ENCODE measurements at regions not wholly inside any gene's neighbourhood (a gene's known extent, or its start where the extent isn't known, plus 50 kb on each side); places are given as distances from the start of the nearest gene placed in this dataset.

DNA sequence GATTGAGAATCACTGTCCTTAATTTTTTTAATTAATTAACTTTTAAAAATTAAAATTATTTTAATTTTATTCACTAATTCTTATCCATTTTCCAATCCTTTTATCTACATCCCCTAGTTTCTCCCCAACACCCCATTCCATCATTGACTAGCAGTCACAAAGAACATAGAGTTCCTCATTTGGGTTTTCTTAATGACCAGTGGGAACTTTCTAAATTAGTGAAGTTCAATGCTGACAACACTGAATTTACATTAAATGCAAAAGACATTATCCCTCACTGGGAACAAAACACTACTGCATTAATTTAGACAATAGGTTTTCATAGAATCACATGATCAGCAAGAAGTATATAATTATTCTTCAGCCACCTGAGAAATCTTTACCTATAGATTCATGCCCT, 80.6 kb upstream of the GLS start:
- DNase-seq (ENCODE audit: low read depth, low spot score) (no peak), FAIRE-seq (no peak), ATAC-seq (no peak)
- H2AFZ ChIP-seq (ENCODE audit: control insufficient read depth, low read depth, low read length), result no peak overlapping the region
- ChIA-PET SMC1A (ENCODE audit: uncharacterized antibody, unreplicated experiment) (interaction anchor here (1.0 to 2.7 kb wide), 4 partner anchors 16 to 119 kb away, joined by 3 to 14 read pairs (median 9); no protein-coding TSS in a partner anchor), CTCF (interaction anchor here (1.4 to 2.9 kb wide), 3 partner anchors 16 to 417 kb away, joined by 6 to 24 read pairs (median 16); no protein-coding TSS in a partner anchor), RAD21 (ENCODE audit: unreplicated experiment) (interaction anchor here (2.2 kb wide), 1 partner anchor 20 kb away, joined by 10 read pairs; no protein-coding TSS in a partner anchor), POLR2A (no interaction called here)
- no peak overlapping the region for H3K27ac ChIP-seq (ENCODE audit: control insufficient read depth, insufficient read depth)
- no peak overlapping the region for H3K9ac ChIP-seq (ENCODE audit: control insufficient read depth, insufficient read depth, low read length)
- no peak overlapping the region for H3K4me3 ChIP-seq
- H3K27me3 ChIP-seq (replicated peaks in 1 of 2; ENCODE audit: control insufficient read depth in 2 of 2, insufficient read depth in 2 of 2, low read length in 1 of 2), result no peaks in the 10 kb centered on the region
- no peak overlapping the region for H3K4me2 ChIP-seq (ENCODE audit: control insufficient read depth, insufficient read depth)
- no peaks in the 10 kb centered on the region for H4K20me1 ChIP-seq (ENCODE audit: control insufficient read depth, insufficient read depth)
- intact Hi-C loops (cut with micrococcal nuclease; ENCODE audit: unreplicated experiment) (loop anchor here (5.0 kb wide), 2 partner anchors 163 to 273 kb away; no protein-coding TSS in a partner anchor), in situ Hi-C loops (cut with MboI) (loop anchor here (5.0 kb wide), 2 partner anchors 418 to 713 kb away; no protein-coding TSS in a partner anchor)
- no peaks in the 10 kb centered on the region for H3K9me3 ChIP-seq (replicated peaks; ENCODE audit: control insufficient read depth, insufficient read depth, low read length)
- no TSS peak for BruUV-seq (replicated peaks)
- H3K79me2 ChIP-seq (ENCODE audit: control insufficient read depth, insufficient read depth, low read length), result no peaks in the 10 kb centered on the region
- H3K36me3 ChIP-seq (ENCODE audit: control insufficient read depth in 2 of 2, insufficient read depth in 2 of 2, low read length in 1 of 2), result no peaks in the 10 kb centered on the region
- TF ChIP-seq MTA2 (IDR thresholded peaks at IDR 0.05; ENCODE audit: low read depth), result peak; percentile 20; the same call in 1 of the 2 replicates
- TF ChIP-seq WRNIP1 (IDR thresholded peaks at IDR 0.05; ENCODE audit: borderline replicate concordance, low read depth, low read length), result no peak
- no peaks in the 10 kb centered on the region for H3K4me1 ChIP-seq (ENCODE audit: control insufficient read depth, insufficient read depth, low read length)

DNA sequence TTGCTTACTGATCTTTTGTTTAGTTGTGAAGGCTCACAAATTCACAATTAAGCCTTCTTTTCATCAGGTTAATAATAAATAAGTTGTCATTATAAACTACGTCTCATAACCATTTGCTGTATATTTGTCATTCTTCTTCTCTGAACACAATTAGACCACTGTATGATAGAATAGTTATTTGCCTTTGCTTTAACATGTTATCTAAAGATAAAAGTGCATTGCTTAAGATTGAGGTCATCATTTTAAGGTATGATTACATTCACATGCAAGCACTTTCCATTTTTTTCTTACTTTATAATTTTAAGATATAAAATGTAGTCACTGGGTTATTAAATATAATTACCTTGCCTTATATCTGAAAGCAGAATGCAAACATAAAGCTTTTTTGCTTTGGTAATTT, 80.1 kb upstream of the GLS start:
- BruUV-seq (replicated peaks), result no TSS peak
- ChIA-PET SMC1A (ENCODE audit: uncharacterized antibody, unreplicated experiment) (interaction anchor here (0.7 to 2.7 kb wide), 11 partner anchors 8 to 417 kb away, joined by 3 to 14 read pairs (median 5); no protein-coding TSS in a partner anchor), RAD21 (ENCODE audit: unreplicated experiment) (interaction anchor here (0.5 to 2.2 kb wide), 6 partner anchors 17 to 446 kb away, joined by 3 to 11 read pairs (median 8); no protein-coding TSS in a partner anchor), CTCF (interaction anchor here (1.0 to 2.9 kb wide), 7 partner anchors 17 to 420 kb away, joined by 3 to 24 read pairs (median 4); no protein-coding TSS in a partner anchor), POLR2A (interaction anchor here (0.6 kb wide), 1 partner anchor 456 kb away, joined by 3 read pairs; no protein-coding TSS in a partner anchor)
- no peaks in the 10 kb centered on the region for H3K27me3 ChIP-seq (replicated peaks in 1 of 2; ENCODE audit: control insufficient read depth in 2 of 2, insufficient read depth in 2 of 2, low read length in 1 of 2)
- no peaks in the 10 kb centered on the region for H3K9me3 ChIP-seq (replicated peaks; ENCODE audit: control insufficient read depth, insufficient read depth, low read length)
- no peaks in the 10 kb centered on the region for H3K36me3 ChIP-seq (ENCODE audit: control insufficient read depth in 2 of 2, insufficient read depth in 2 of 2, low read length in 1 of 2)
- no peak overlapping the region for H2AFZ ChIP-seq (ENCODE audit: control insufficient read depth, low read depth, low read length)
- DNase-seq (ENCODE audit: low read depth, low spot score) (no peak), ATAC-seq (no peak), FAIRE-seq (no peak)
- intact Hi-C loops (cut with micrococcal nuclease; ENCODE audit: unreplicated experiment) (loop anchor here (5.0 kb wide), 2 partner anchors 163 to 273 kb away; no protein-coding TSS in a partner anchor), in situ Hi-C loops (cut with MboI) (loop anchor here (5.0 kb wide), 2 partner anchors 418 to 713 kb away; no protein-coding TSS in a partner anchor)
- no peak overlapping the region for H3K4me2 ChIP-seq (ENCODE audit: control insufficient read depth, insufficient read depth)
- H4K20me1 ChIP-seq (ENCODE audit: control insufficient read depth, insufficient read depth), result no peaks in the 10 kb centered on the region
- WGBS (ENCODE audit: insufficient coverage, insufficient replicate concordance, low lambda C conversion rate, missing lambda C conversion rate), result 87% methylated on average over 1 of the region's 1 CpG
- no peak overlapping the region for H3K9ac ChIP-seq (ENCODE audit: control insufficient read depth, insufficient read depth, low read length)
- H3K79me2 ChIP-seq (ENCODE audit: control insufficient read depth, insufficient read depth, low read length), result no peaks in the 10 kb centered on the region
- no peak overlapping the region for H3K27ac ChIP-seq (ENCODE audit: control insufficient read depth, insufficient read depth)
- no peak overlapping the region for H3K4me3 ChIP-seq
- H3K4me1 ChIP-seq (ENCODE audit: control insufficient read depth, insufficient read depth, low read length), result no peaks in the 10 kb centered on the region
- no peak for TF ChIP-seq KDM1A (IDR thresholded peaks at IDR 0.05; ENCODE audit: borderline replicate concordance)
- TF ChIP-seq, protein P1, sequence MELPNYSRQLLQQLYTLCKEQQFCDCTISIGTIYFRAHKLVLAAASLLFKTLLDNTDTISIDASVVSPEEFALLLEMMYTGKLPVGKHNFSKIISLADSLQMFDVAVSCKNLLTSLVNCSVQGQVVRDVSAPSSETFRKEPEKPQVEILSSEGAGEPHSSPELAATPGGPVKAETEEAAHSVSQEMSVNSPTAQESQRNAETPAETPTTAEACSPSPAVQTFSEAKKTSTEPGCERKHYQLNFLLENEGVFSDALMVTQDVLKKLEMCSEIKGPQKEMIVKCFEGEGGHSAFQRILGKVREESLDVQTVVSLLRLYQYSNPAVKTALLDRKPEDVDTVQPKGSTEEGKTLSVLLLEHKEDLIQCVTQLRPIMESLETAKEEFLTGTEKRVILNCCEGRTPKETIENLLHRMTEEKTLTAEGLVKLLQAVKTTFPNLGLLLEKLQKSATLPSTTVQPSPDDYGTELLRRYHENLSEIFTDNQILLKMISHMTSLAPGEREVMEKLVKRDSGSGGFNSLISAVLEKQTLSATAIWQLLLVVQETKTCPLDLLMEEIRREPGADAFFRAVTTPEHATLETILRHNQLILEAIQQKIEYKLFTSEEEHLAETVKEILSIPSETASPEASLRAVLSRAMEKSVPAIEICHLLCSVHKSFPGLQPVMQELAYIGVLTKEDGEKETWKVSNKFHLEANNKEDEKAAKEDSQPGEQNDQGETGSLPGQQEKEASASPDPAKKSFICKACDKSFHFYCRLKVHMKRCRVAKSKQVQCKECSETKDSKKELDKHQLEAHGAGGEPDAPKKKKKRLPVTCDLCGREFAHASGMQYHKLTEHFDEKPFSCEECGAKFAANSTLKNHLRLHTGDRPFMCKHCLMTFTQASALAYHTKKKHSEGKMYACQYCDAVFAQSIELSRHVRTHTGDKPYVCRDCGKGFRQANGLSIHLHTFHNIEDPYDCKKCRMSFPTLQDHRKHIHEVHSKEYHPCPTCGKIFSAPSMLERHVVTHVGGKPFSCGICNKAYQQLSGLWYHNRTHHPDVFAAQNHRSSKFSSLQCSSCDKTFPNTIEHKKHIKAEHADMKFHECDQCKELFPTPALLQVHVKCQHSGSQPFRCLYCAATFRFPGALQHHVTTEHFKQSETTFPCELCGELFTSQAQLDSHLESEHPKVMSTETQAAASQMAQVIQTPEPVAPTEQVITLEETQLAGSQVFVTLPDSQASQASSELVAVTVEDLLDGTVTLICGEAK (IDR thresholded peaks at IDR 0.05; ENCODE audit: borderline replicate concordance), result no peak
- no peak for TF ChIP-seq NFIC (IDR thresholded peaks at IDR 0.05; ENCODE audit: low read depth, low read length)
- TF ChIP-seq ZNF622 (IDR thresholded peaks at IDR 0.05), result no peak
- no peak for TF ChIP-seq POLR2AphosphoS5 (IDR thresholded peaks at IDR 0.05; ENCODE audit: low read length)
- TF ChIP-seq RB1 (IDR thresholded peaks at IDR 0.05; ENCODE audit: borderline replicate concordance), result no peak
- TF ChIP-seq, protein P2, sequence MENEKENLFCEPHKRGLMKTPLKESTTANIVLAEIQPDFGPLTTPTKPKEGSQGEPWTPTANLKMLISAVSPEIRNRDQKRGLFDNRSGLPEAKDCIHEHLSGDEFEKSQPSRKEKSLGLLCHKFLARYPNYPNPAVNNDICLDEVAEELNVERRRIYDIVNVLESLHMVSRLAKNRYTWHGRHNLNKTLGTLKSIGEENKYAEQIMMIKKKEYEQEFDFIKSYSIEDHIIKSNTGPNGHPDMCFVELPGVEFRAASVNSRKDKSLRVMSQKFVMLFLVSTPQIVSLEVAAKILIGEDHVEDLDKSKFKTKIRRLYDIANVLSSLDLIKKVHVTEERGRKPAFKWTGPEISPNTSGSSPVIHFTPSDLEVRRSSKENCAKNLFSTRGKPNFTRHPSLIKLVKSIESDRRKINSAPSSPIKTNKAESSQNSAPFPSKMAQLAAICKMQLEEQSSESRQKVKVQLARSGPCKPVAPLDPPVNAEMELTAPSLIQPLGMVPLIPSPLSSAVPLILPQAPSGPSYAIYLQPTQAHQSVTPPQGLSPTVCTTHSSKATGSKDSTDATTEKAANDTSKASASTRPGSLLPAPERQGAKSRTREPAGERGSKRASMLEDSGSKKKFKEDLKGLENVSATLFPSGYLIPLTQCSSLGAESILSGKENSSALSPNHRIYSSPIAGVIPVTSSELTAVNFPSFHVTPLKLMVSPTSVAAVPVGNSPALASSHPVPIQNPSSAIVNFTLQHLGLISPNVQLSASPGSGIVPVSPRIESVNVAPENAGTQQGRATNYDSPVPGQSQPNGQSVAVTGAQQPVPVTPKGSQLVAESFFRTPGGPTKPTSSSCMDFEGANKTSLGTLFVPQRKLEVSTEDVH (IDR thresholded peaks at IDR 0.05; ENCODE audit: low read depth, partially characterized antibody), result no peak
- TF ChIP-seq MEF2A (IDR thresholded peaks at IDR 0.05; ENCODE audit: insufficient read depth, low read depth, low read length), result no peak
